ENCODE measurements at regions not wholly inside any gene's neighbourhood (a gene's known extent, or its start where the extent isn't known, plus 50 kb on each side); places are given as distances from the start of the nearest gene placed in this dataset.

GRCh38 chr13:79671420-79671819 is 190.5 kb downstream of the NDFIP2 start:
- Histone ChIP-seq H3K27me3 (no peaks in the 10 kb centered on the region), H3K36me3 (no peaks in the 10 kb centered on the region), H3K4me1 (peaks cover 41% of the 10 kb centered on the region), H3K9me3 (no peaks in the 10 kb centered on the region; the same call in 1 of the 2 replicates), H3K4me3 (ENCODE audit: low read depth, low read length) (no peak overlapping the region)
- no peak for TF ChIP-seq CTCF (IDR thresholded peaks at IDR 0.05; ENCODE audit: low read depth, low read length)
- no peak for DNase-seq

- no peaks in the 10 kb centered on the region for H3K36me3 ChIP-seq
- DNase-seq = no peak
- H3K27me3 ChIP-seq = no peaks in the 10 kb centered on the region
These were observed 187.3 kb downstream of the NDFIP2 start for GRCh38 chr13:79668201-79668752.

GRCh38 chr13:79667771-79668170 is 186.8 kb downstream of the NDFIP2 start:
- no peaks in the 10 kb centered on the region; the same call in 1 of the 2 replicates for H3K9me3 ChIP-seq
- DNase-seq = no peak
- TF ChIP-seq CTCF (IDR thresholded peaks at IDR 0.05; ENCODE audit: low read depth, low read length) = no peak
- H3K27me3 ChIP-seq = no peaks in the 10 kb centered on the region
- H3K4me3 ChIP-seq (ENCODE audit: low read depth, low read length) = no peak overlapping the region
- peaks cover 21% of the 10 kb centered on the region for H3K4me1 ChIP-seq
- no peaks in the 10 kb centered on the region for H3K36me3 ChIP-seq

More at GRCh38 chr13:79668201-79668752, 187.3 kb downstream of the NDFIP2 start:
- peaks cover 18% of the 10 kb centered on the region for H3K4me1 ChIP-seq
- H3K9me3 ChIP-seq = no peaks in the 10 kb centered on the region; the same call in 1 of the 2 replicates
- H3K4me3 ChIP-seq (ENCODE audit: low read depth, low read length) = no peak overlapping the region
- TF ChIP-seq CTCF (IDR thresholded peaks at IDR 0.05; ENCODE audit: low read depth, low read length) = no peak

GRCh38 chr13:79663977-79664636 is 183.2 kb downstream of the NDFIP2 start:
- Histone ChIP-seq H3K36me3 (no peaks in the 10 kb centered on the region), H3K9me3 (no peaks in the 10 kb centered on the region), H3K4me1 (peaks cover 44% of the 10 kb centered on the region), H3K4me3 (ENCODE audit: low read depth, low read length) (no peak overlapping the region), H3K27me3 (no peaks in the 10 kb centered on the region)
- no peak for TF ChIP-seq CTCF (IDR thresholded peaks at IDR 0.05; ENCODE audit: low read depth, low read length)
- DNase-seq = no peak

- Histone ChIP-seq H3K36me3 (no peaks in the 10 kb centered on the region), H3K4me3 (ENCODE audit: low read depth, low read length) (no peak overlapping the region), H3K4me1 (peaks cover 45% of the 10 kb centered on the region), H3K9me3 (no peaks in the 10 kb centered on the region), H3K27me3 (no peaks in the 10 kb centered on the region)
- TF ChIP-seq CTCF (IDR thresholded peaks at IDR 0.05; ENCODE audit: low read depth, low read length) = no peak
- DNase-seq = no peak
These were observed 182.5 kb downstream of the NDFIP2 start for GRCh38 chr13:79663435-79663834.

- H3K9me3 ChIP-seq = no peaks in the 10 kb centered on the region
- H3K27me3 ChIP-seq = no peaks in the 10 kb centered on the region
- H3K4me1 ChIP-seq = peaks cover 44% of the 10 kb centered on the region
- no peak overlapping the region for H3K4me3 ChIP-seq (ENCODE audit: low read depth, low read length)
- peak; percentile 43 for DNase-seq
- H3K36me3 ChIP-seq = no peaks in the 10 kb centered on the region
- peak; percentile 23 for TF ChIP-seq CTCF (IDR thresholded peaks at IDR 0.05; ENCODE audit: low read depth, low read length)
These were observed 181.9 kb downstream of the NDFIP2 start for GRCh38 chr13:79662882-79663281.

All from BE2C (cell line).